Muscle of back (tissue), 3 donors: ENCODE measurements at regions not wholly inside any gene's neighbourhood (a gene's known extent, or its start where the extent isn't known, plus 50 kb on each side); places are given as distances from the start of the nearest gene placed in this dataset.
"Not testable (repeated sequence)": the region's sequence is repeated elsewhere in the genome, so short reads cannot be mapped to it uniquely, and the experiment has no call there.

Source experiments
- DNase-seq, 3 donors: peaks; one replicate each; pipeline versions ENCODE4 v3.0.0 to v3.0.0-alpha.2; 2013

DNA sequence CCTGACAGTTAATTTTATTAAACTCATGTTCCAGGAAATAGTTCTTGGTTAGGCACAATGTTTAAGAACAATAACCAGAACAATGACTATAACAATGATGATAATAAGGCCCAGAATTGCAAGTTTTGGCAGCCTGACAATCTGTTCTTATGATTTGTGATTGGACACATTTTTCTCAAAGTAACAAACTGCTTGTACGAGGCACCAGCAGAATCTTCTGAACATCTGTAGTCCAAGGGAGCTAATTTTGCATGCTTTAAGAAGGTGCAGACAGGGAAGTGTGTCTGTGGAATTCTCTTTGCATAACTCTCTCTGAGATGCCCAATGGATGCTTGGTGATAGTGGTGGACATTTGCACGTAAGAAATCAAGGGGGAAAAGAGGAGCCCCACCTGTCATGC, 709.3 kb downstream of the SLC4A3 start:
- DNase-seq, result peak in 1 of 3 donors; percentile 33

DNA sequence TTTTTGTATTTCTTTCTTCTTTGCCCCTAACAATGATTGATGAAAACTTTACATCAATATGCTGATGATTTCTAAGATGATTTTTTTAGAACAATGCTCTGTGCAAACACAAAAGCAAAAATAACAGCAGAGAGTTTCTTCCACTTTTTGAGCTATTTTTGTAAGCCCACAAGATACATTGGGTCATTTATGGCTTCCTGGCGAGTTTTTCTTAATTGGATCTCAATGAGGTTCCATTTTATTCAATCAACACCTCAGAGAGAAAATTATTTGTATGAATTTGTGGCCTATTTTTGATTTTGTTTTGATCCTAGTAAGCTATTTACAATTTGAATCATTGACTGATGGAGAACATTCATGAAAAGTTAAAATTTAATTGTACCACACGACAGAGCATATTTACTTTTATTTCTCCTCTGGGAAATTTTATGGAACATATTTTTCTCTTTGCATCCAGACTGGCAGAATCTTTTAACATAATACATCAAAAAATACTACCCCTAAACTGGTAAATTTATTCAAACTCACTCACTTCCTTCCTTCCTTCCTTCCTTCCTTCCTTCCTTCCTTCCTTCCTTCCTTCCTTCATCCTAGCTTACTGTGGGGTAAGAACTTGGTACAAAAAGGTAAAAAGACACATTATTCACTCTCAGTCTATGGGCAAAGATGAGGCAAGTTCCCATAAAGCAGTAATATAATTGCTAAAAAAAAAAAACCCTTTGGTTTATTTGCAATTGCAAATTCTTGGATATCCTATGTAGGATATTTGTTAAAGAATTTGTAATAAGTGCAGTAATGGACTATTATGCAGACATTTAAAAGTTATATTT, 710.4 kb downstream of the SLC4A3 start:
- DNase-seq, result no peak

DNA sequence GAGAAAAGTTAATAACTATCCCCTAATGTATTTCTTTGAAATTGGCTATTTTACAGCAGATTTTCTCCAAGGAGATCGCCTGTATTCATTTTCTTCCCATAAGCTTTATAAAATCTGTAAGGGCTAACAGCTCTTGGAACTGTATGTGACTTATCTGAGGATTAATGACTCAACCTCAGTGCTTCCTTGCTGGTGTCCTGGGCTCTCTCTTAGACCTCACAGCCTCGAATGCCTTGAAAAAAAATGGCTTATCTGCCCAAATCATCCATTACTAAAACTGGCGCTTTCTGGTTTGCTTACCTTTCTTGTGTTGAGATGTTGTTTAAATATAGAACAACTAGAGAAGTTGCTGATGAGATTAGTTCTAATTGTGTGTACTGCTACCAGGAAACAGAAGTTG, 713.6 kb downstream of the SLC4A3 start:
- no peak for DNase-seq

GRCh38 chr2:220346919-220347318, 719.5 kb downstream of the SLC4A3 start:
- no peak for DNase-seq

DNA sequence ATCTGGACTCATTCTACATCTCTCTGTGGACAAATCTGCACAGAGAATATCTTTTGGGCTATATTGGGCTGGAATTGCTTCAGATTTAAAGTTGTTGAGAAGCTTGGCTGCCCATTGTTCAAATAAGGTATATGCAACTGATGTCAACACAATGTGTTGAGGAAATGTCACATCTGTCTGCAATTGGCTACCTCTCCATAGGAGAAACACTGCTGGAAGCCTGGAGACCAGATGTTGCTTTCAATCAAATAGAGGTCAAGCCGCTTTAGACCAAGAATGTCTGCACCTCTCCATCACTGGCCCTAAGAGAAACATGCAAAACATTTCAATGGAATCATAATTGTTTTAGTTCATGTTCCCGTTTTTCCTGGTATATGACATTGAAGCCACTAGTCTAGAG, 720.2 kb downstream of the SLC4A3 start:
- DNase-seq, result peak; percentile 47 to 81 (median 49)

- peak; percentile 52 to 88 (median 70) for DNase-seq
Observed at GRCh38 chr2:220348206-220348605, 720.8 kb downstream of the SLC4A3 start.

- DNase-seq, result no peak
Observed at GRCh38 chr2:220353897-220354296, 726.5 kb downstream of the SLC4A3 start.

GRCh38 chr2:220356076-220356475, 728.6 kb downstream of the SLC4A3 start:
- DNase-seq, result no peak

GRCh38 chr2:220365023-220365422, 737.6 kb downstream of the SLC4A3 start:
- no peak for DNase-seq

GRCh38 chr2:220366765-220367164, 739.3 kb downstream of the SLC4A3 start:
- no peak for DNase-seq

- no peak for DNase-seq
Observed at GRCh38 chr2:220370764-220371163, 743.3 kb downstream of the SLC4A3 start.

GRCh38 chr2:220371211-220371610, 743.8 kb downstream of the SLC4A3 start:
- DNase-seq, result no peak

DNA sequence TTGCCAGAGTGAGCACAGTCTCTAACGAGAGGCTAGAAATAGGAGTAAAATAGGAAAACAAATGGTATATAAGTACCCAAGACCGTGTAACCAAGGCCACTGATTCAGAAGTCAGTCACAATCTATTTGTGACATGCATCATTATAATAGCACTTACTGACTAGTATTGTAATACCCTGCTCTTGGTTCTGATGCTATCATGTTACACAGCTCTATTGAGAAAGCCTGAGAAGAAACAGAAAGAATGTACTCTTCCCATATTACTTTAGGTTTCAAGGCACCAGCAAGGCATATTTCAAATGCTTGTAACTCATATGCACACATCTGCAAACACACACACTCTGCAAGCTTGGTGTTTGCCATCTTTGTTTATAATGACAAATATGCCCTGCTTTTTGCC, 746.4 kb downstream of the SLC4A3 start:
- DNase-seq, result peak in 1 of 3 donors; percentile 17

DNA sequence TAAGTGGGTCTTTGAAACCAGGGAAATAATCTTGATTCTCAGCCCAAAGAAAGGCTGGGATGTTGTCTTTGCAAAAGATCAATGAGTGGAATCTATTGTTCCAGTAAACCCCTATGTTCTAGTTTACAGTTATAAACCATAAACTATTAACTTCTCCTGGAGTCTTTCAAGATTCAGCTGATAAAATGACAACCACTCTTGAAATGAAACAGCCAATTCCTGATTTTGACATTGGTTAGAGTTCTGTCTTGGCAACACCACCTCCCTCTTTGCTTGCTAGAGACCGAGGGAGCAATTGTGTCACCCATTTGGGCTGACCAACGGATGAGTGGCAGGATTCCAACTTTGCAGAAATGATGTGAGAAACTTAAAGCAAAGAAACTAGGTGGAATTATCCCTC, 746.9 kb downstream of the SLC4A3 start:
- no peak for DNase-seq

DNA sequence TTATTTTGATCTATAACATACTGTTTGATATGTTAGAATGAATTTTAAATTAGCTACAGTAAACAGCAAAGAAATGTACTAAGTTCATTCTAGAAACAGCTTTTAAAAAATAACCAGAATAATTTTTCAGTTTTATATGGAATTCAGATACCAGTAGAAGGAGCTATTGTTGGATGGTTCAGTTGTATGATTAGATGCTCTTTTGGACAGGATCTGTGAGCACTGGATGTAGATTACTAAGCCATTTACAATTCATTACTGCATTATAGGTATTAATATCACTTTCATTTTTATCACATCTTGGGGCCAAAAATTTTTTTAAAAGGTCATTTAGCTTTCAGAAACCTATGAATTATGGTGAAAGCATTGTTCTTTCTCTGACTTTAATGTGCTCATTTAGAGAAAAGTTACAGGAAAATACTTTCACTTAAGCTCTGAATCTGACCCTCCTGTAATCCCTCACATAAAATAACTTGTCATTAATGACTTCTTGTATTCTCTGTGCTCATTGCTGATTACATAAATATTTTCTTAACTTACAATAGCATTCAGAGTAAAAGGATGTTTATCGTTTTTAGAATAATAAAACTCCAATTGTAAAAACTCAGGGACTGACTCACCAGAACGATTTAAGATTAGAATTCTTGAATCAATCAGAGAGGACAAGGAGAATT, 750.2 kb downstream of the SLC4A3 start:
- DNase-seq, result peak in 1 of 3 donors; percentile 29

GRCh38 chr2:220387758-220388157, 760.3 kb downstream of the SLC4A3 start:
- DNase-seq, result not testable (repeated sequence)

DNA sequence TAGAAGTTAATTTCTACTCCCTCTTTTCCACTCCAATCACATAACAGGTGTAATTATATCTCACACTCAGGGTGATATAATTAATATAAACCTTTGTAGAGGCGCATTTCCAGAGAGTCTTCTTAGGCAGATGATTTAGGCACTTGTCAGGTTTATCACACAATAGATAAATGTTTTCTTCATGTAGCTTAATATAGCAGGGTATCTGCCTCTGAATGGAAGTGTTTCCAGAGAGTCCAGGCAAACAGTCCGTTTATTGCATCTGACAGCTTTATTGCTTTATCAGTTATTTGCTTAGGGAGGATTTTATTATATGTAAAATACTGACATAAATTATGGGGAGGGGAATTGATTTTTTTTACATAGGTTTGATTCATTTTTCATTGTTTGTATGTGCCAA, 766.3 kb downstream of the SLC4A3 start:
- no peak for DNase-seq

- DNase-seq, result no peak
Observed at GRCh38 chr2:220394433-220394832, 767.0 kb downstream of the SLC4A3 start.

GRCh38 chr2:220396287-220396686, 768.9 kb downstream of the SLC4A3 start:
- peak in 1 of 3 donors; percentile 24 for DNase-seq

GRCh38 chr2:220410296-220410695, 782.9 kb downstream of the SLC4A3 start:
- no peak for DNase-seq

DNA sequence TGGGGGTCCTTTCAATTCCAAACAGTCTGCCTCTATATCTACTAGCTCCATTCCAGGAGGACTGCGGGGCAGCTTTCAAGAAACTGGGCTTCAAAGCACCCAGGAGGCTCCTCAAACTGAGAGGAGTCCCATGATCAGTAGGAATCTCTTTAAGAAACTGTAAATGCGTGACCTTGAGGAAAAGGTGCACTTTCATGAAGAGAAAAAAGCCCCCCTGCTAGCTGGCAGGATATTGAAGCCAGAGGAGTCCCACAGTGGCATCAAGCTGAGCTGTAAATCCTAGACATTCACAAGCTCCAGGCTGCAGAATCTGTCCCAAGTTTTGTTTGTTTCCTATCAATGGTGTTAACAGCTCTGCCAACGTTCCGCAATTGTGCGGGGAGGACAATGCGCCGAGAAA, 790.1 kb downstream of the SLC4A3 start:
- DNase-seq, result no peak

GRCh38 chr2:220419647-220420046, 792.2 kb downstream of the SLC4A3 start:
- peak in 1 of 3 donors; percentile 9 for DNase-seq

- DNase-seq, result no peak
Observed at GRCh38 chr2:220420820-220421219, 793.4 kb downstream of the SLC4A3 start.
